Keratinocyte (primary cell): ENCODE measurements at regions not wholly inside any gene's neighbourhood (a gene's known extent, or its start where the extent isn't known, plus 50 kb on each side); places are given as distances from the start of the nearest gene placed in this dataset.

Experiments used
- DNase-seq: peaks from one replicate; pipeline ENCODE4 v3.0.0-alpha.2; 2011; ENCODE audit warnings: low read depth, missing footprints, low spot score
- FAIRE-seq: peaks from 2 replicates; lab custom pipeline; 2011; peaks lifted over from hg19 to GRCh38; lab: Jason Lieb, UNC
- H2AFZ ChIP-seq: 2 replicates; pipeline ENCODE4 v1.6.0; 2012; ENCODE audit warnings: low read length, control low read depth, inconsistent platforms; ENCODE audit not compliant: control insufficient read depth
- H3K27ac ChIP-seq: 2 replicates; pipeline ENCODE4 v1.5.1; 2011; ENCODE audit warnings: low read length; ENCODE audit not compliant: control insufficient read depth, insufficient read depth
- H3K27me3 ChIP-seq: 3 replicates; pipeline ENCODE4 v1.6.0; 2011; ENCODE audit warnings: low read length; ENCODE audit not compliant: control insufficient read depth, insufficient read depth; ENCODE audit errors: extremely low read depth
- H3K36me3 ChIP-seq, 2 experiments: 2 replicates in 1 of 2; 3 replicates in 1 of 2; pipeline ENCODE4 v1.5.1; 2011; ENCODE audit warnings: low read length in 2 of 2, mild to moderate bottlenecking in 1 of 2; ENCODE audit not compliant: control insufficient read depth in 2 of 2, insufficient read depth in 2 of 2; ENCODE audit errors: extremely low read depth in 1 of 2
- H3K4me1 ChIP-seq: 3 replicates; pipeline ENCODE4 v1.5.1; 2011; ENCODE audit warnings: low read length; ENCODE audit not compliant: control insufficient read depth, insufficient read depth; ENCODE audit errors: extremely low read depth
- H3K4me2 ChIP-seq: 3 replicates; pipeline ENCODE4 v1.6.0; 2011; ENCODE audit warnings: low read depth, low read length; ENCODE audit not compliant: control insufficient read depth, insufficient read depth; ENCODE audit errors: extremely low read depth
- H3K4me3 ChIP-seq, 3 experiments: fragments of 200-600 bp in 1 of 3; sonication (generic) in 1 of 3; 2 replicates in 2 of 3; 3 replicates in 1 of 3; pipeline ENCODE4 v1.5.1; 2011 to 2016; ENCODE audit warnings: low read length in 3 of 3, mild to moderate bottlenecking in 3 of 3, control low read depth in 2 of 3, inconsistent platforms in 1 of 3, low read depth in 1 of 3, mixed read lengths in 1 of 3, mixed run types in 1 of 3, moderate library complexity in 1 of 3; ENCODE audit not compliant: control insufficient read depth in 2 of 3, insufficient read depth in 2 of 3; ENCODE audit errors: extremely low read depth in 1 of 3
- H3K79me2 ChIP-seq: 2 replicates; pipeline ENCODE4 v1.6.0; 2012; ENCODE audit warnings: low read length; ENCODE audit not compliant: control insufficient read depth, insufficient read depth
- H3K9ac ChIP-seq: 3 replicates; pipeline ENCODE4 v1.6.0; 2011; ENCODE audit warnings: low read length; ENCODE audit not compliant: control insufficient read depth, insufficient read depth; ENCODE audit errors: extremely low read depth
- H3K9me1 ChIP-seq: 3 replicates; pipeline ENCODE4 v1.6.0; 2011; ENCODE audit warnings: low read length; ENCODE audit not compliant: control insufficient read depth, insufficient read depth; ENCODE audit errors: extremely low read depth
- H3K9me3 ChIP-seq: 2 replicates; pipeline ENCODE4 v1.5.1; 2012; ENCODE audit warnings: low read depth, low read length; ENCODE audit not compliant: control insufficient read depth
- H4K20me1 ChIP-seq: 3 replicates; pipeline ENCODE4 v1.6.0; 2011; ENCODE audit warnings: low read length; ENCODE audit not compliant: control insufficient read depth, insufficient read depth; ENCODE audit errors: extremely low read depth
- EZH2 ChIP-seq: IDR thresholded peaks from one replicate; pipeline ENCODE4 v1.6.1; 2012; ENCODE audit warnings: inconsistent platforms, mild to moderate bottlenecking, low read length, moderate library complexity
- dilution Hi-C: fragments of 300-500 bp; cut with MboI; formaldehyde crosslinking; loops from one replicate; pipeline ENCODE4 v1.7.0; 2020; ENCODE audit warnings: low sequenced_read_pairs; ENCODE audit not compliant: extremely low pct_ligation_motif_present
- TF ChIP-seq, protein P1 (sequence below), 3 experiments: IDR thresholded peaks in 1 of 3; conservative IDR thresholded peaks in 1 of 3; optimal IDR thresholded peaks in 1 of 3; 2 replicates in 2 of 3; 3 replicates in 1 of 3; pipeline versions ENCODE3 to v1.5.1; 2011; ENCODE audit warnings: low read length in 3 of 3, mild to moderate bottlenecking in 3 of 3, moderate library complexity in 2 of 3, control low read depth in 1 of 3, inconsistent platforms in 1 of 3; ENCODE audit not compliant: insufficient read depth in 2 of 3; ENCODE audit errors: extremely low read depth in 1 of 3

DNA sequence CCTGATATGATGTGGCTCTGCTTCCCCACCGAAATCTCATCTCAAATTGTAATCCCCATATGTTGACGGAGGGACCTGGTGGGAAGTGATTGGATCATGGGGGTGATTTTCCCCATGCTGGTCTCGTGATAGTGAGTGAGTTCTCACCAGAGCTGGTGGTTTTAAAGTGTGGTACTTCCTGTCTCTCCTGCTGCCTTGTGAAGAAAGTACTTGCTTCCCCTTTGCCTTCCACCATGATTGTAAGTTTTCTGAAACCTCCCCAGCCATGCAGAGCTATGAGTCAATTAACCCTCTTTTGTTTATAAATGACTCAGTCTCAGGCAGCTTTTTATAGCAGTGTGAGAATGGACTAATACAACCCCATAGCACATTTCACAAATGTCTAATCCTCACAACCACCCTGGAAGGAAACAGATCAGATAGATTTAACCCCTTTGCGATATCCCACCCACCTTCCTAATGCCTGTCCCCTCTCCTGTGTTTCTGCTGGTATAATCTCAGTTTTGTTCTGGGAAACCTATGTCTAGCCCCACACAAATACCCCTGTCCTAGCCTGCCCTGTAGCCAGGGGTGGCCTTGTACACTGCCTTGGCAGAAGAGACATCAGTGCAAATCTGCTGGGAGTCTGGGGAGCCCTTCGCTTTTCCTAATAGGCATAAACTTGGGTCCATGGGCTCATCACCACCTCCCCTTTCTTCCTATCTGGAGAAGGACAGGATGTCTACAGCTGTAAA lies 157.0 kb upstream of the RAI14 start:
- H3K4me1 ChIP-seq, result peaks cover 19% of the 10 kb centered on the region
- H3K9me3 ChIP-seq, result no peaks in the 10 kb centered on the region
- no peaks in the 10 kb centered on the region for H3K36me3 ChIP-seq
- no peak overlapping the region for H3K4me3 ChIP-seq
- dilution Hi-C loops, result no loop called here
- no peak overlapping the region for H3K9ac ChIP-seq
- peak overlapping the region; percentile 32 for H3K4me2 ChIP-seq
- H4K20me1 ChIP-seq, result no peaks in the 10 kb centered on the region
- H2AFZ ChIP-seq, result peak overlapping the region; percentile 88
- no peaks in the 10 kb centered on the region for H3K9me1 ChIP-seq
- FAIRE-seq, result peak; percentile 77
- H3K27ac ChIP-seq, result peak overlapping the region; percentile 40
- H3K79me2 ChIP-seq, result no peaks in the 10 kb centered on the region
- TF ChIP-seq, protein P1, sequence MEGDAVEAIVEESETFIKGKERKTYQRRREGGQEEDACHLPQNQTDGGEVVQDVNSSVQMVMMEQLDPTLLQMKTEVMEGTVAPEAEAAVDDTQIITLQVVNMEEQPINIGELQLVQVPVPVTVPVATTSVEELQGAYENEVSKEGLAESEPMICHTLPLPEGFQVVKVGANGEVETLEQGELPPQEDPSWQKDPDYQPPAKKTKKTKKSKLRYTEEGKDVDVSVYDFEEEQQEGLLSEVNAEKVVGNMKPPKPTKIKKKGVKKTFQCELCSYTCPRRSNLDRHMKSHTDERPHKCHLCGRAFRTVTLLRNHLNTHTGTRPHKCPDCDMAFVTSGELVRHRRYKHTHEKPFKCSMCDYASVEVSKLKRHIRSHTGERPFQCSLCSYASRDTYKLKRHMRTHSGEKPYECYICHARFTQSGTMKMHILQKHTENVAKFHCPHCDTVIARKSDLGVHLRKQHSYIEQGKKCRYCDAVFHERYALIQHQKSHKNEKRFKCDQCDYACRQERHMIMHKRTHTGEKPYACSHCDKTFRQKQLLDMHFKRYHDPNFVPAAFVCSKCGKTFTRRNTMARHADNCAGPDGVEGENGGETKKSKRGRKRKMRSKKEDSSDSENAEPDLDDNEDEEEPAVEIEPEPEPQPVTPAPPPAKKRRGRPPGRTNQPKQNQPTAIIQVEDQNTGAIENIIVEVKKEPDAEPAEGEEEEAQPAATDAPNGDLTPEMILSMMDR (optimal IDR thresholded peaks at IDR 0.05 in 1 of 3, IDR thresholded peaks at IDR 0.05 in 1 of 3, conservative IDR thresholded peaks at IDR 0.05 in 1 of 3; ENCODE audit: extremely low read depth in 1 of 3, insufficient read depth in 2 of 3, low read length in 3 of 3), result no peak
- TF ChIP-seq EZH2, result no peak
- H3K27me3 ChIP-seq, result no peaks in the 10 kb centered on the region
- DNase-seq, result no peak

DNA sequence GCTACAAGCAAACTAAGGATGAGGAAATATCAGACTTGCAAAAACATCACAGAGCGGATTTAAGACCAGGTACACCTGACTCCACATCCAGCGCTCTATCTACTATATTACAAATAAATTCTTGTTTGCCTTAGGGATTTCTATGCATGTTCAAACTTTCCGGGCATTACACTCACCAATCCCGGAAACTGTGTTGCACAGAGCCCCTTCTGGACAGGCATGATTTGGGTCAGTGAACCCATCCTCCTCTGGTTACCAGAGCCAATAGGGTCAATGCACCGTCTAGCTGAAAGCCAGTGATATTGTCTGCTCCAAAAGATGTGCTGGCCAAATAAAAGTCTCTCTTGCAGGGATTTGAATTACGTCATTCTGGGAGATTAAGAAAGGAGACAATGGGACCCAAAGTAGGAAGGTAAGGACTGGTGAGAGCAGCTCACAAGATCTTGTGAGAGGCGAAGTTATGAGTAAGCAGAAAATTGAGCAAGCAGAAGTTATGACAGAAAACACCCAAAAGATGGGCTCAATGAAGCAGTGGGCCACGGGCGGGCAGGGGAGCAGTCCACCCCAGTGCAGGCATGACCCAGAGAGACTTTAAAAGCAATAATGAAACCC lies 155.8 kb upstream of the RAI14 start:
- FAIRE-seq (no peak), DNase-seq (no peak)
- TF ChIP-seq EZH2, result no peak
- TF ChIP-seq, protein P1 (optimal IDR thresholded peaks at IDR 0.05 in 1 of 3, IDR thresholded peaks at IDR 0.05 in 1 of 3, conservative IDR thresholded peaks at IDR 0.05 in 1 of 3; ENCODE audit: extremely low read depth in 1 of 3, insufficient read depth in 2 of 3, low read length in 3 of 3), result no peak
- no peak overlapping the region for H3K4me3 ChIP-seq
- peaks cover 20% of the 10 kb centered on the region for H3K4me1 ChIP-seq
- H3K9me1 ChIP-seq, result no peaks in the 10 kb centered on the region
- no peak overlapping the region for H2AFZ ChIP-seq
- no peaks in the 10 kb centered on the region for H3K36me3 ChIP-seq
- no peaks in the 10 kb centered on the region for H3K9me3 ChIP-seq
- no peak overlapping the region for H3K4me2 ChIP-seq
- no peak overlapping the region for H3K9ac ChIP-seq
- no peaks in the 10 kb centered on the region for H4K20me1 ChIP-seq
- no peaks in the 10 kb centered on the region for H3K27me3 ChIP-seq
- dilution Hi-C loops, result no loop called here
- H3K27ac ChIP-seq, result no peak overlapping the region
- H3K79me2 ChIP-seq, result no peaks in the 10 kb centered on the region
